Astrocyte (in vitro differentiated cells and primary cell): ENCODE measurements at regions not wholly inside any gene's neighbourhood (a gene's known extent, or its start where the extent isn't known, plus 50 kb on each side); places are given as distances from the start of the nearest gene placed in this dataset.

Experiments used
- DNase-seq: peaks from one replicate; pipeline ENCODE4 v3.0.0-alpha.2; 2010; ENCODE audit warnings: low read depth
- FAIRE-seq: peaks from 2 replicates; lab custom pipeline; 2011; peaks lifted over from hg19 to GRCh38; lab: Jason Lieb, UNC
- H2AFZ ChIP-seq: 2 replicates; pipeline ENCODE4 v1.6.0; 2012; ENCODE audit warnings: low read depth, low read length, inconsistent platforms
- H3K27ac ChIP-seq: 2 replicates; pipeline ENCODE4 v1.5.1; 2011; ENCODE audit warnings: low read depth, low read length, inconsistent platforms
- H3K27me3 ChIP-seq: 2 replicates; pipeline ENCODE4 v1.6.0; 2011; ENCODE audit warnings: low read length, inconsistent platforms; ENCODE audit not compliant: insufficient read depth
- H3K36me3 ChIP-seq: 2 replicates; pipeline ENCODE4 v1.5.1; 2011; ENCODE audit warnings: low read length, inconsistent platforms; ENCODE audit not compliant: insufficient read depth
- H3K4me1 ChIP-seq: 2 replicates; pipeline ENCODE4 v1.5.1; 2011; ENCODE audit warnings: low read length, inconsistent platforms; ENCODE audit not compliant: insufficient read depth
- H3K4me2 ChIP-seq: 2 replicates; pipeline ENCODE4 v1.6.0; 2012; ENCODE audit warnings: low read length, inconsistent platforms
- H3K4me3 ChIP-seq: 2 replicates; pipeline ENCODE4 v1.5.1; 2011; ENCODE audit warnings: low read depth, mild to moderate bottlenecking, low read length, inconsistent platforms; ENCODE audit not compliant: insufficient read depth
- H3K79me2 ChIP-seq: 2 replicates; pipeline ENCODE4 v1.6.0; 2012; ENCODE audit warnings: mild to moderate bottlenecking, low read length, inconsistent platforms; ENCODE audit not compliant: insufficient read depth
- H3K9ac ChIP-seq: 2 replicates; pipeline ENCODE4 v1.6.0; 2012; ENCODE audit warnings: mild to moderate bottlenecking, low read length, inconsistent platforms
- H3K9me3 ChIP-seq: 2 replicates; pipeline ENCODE4 v1.5.1; 2012; ENCODE audit warnings: low read depth, mild to moderate bottlenecking, low read length, inconsistent platforms; ENCODE audit not compliant: insufficient read depth
- H4K20me1 ChIP-seq: 2 replicates; pipeline ENCODE4 v1.6.0; 2012; ENCODE audit warnings: low read length, inconsistent platforms; ENCODE audit not compliant: insufficient read depth
- H3K27ac Mint-ChIP-seq: one replicate; pipeline ENCODE4 v1.8.0; 2021; ENCODE audit warnings: mild to moderate bottlenecking, mixed read lengths; ENCODE audit not compliant: unreplicated experiment
- H3K27me3 Mint-ChIP-seq: one replicate; pipeline ENCODE4 v1.8.0; 2021; ENCODE audit warnings: low read depth, mixed read lengths; ENCODE audit not compliant: unreplicated experiment
- H3K36me3 Mint-ChIP-seq: one replicate; pipeline ENCODE4 v1.8.0; 2021; ENCODE audit warnings: low read depth, mixed read lengths; ENCODE audit not compliant: unreplicated experiment
- H3K4me1 Mint-ChIP-seq: one replicate; pipeline ENCODE4 v1.8.0; 2021; ENCODE audit warnings: low read depth, mixed read lengths; ENCODE audit not compliant: unreplicated experiment
- H3K4me3 Mint-ChIP-seq: one replicate; pipeline ENCODE4 v1.8.0; 2021; ENCODE audit warnings: mild to moderate bottlenecking, moderate library complexity, mixed read lengths; ENCODE audit not compliant: unreplicated experiment
- H3K9me3 Mint-ChIP-seq: one replicate; pipeline ENCODE4 v1.8.0; 2021; ENCODE audit warnings: mild to moderate bottlenecking, mixed read lengths; ENCODE audit not compliant: unreplicated experiment
- CTCF ChIP-seq: IDR thresholded peaks from 2 replicates; pipeline ENCODE4 v1.5.1; 2011; ENCODE audit warnings: low read depth, mild to moderate bottlenecking, inconsistent platforms, low read length, moderate library complexity; ENCODE audit not compliant: insufficient read depth
- EZH2 ChIP-seq: IDR thresholded peaks from 2 replicates; pipeline ENCODE4 v1.6.1; 2012; ENCODE audit warnings: mild to moderate bottlenecking, low read length, inconsistent platforms; ENCODE audit not compliant: insufficient read depth

DNA sequence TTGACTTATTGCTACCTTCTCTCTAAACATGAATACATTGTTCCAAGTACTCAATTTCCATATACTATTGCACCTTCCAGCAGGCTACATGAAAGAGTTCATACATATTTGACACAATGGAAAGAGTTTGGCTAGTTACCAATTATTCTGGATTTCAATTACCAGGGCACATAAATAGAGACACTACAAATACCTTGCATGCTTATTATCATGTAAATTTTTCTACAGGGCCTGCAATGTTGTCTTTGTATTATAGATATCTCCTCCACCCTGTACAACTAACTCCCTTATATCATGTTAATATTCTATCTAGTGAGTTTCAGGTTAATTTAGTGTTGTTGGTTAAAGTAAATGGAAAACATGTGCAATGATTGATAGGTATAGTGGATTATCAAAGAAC is 540.7 kb upstream of the SLITRK5 start:
- peak overlapping the region; percentile 26 for H3K27ac Mint-ChIP-seq

DNA sequence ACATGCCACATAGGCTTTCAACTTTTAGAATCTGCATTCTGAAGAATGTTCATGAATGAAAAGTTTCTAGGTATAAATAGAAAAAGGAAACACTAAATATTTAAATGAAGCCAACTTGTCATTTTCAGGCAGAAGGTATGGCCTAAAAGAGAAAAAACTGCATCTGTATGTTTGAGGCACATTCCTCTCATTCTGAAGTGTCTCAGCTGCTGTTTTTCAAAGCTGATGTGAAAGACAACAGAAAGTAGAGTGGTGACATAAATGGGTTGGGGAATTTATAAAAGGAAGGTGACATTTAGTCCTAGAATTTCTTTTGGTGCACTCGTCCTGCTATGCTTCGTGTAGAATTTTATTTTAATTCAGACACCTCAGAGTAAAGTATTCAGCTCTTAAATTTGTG is 539.6 kb upstream of the SLITRK5 start:
- Mint-ChIP-seq H3K4me1 (peaks cover 16% of the 10 kb centered on the region), H3K27me3 (no peaks in the 10 kb centered on the region), H3K36me3 (no peaks in the 10 kb centered on the region), H3K27ac (no peak overlapping the region), H3K9me3 (no peaks in the 10 kb centered on the region), H3K4me3 (no peak overlapping the region)
- H3K27me3 ChIP-seq: no peaks in the 10 kb centered on the region
- no peak overlapping the region for H3K4me3 ChIP-seq
- no peak overlapping the region for H3K27ac ChIP-seq
- FAIRE-seq (no peak), DNase-seq (no peak)
- no peak overlapping the region for H2AFZ ChIP-seq
- peaks cover 5% of the 10 kb centered on the region for H3K4me1 ChIP-seq
- no peak overlapping the region for H3K9ac ChIP-seq
- no peaks in the 10 kb centered on the region for H4K20me1 ChIP-seq
- no peak overlapping the region for H3K4me2 ChIP-seq
- H3K9me3 ChIP-seq: no peaks in the 10 kb centered on the region
- no peak for TF ChIP-seq CTCF
- TF ChIP-seq EZH2: no peak
- no peaks in the 10 kb centered on the region for H3K36me3 ChIP-seq
- no peaks in the 10 kb centered on the region for H3K79me2 ChIP-seq

More for the DNA sequence above, 540.7 kb upstream of the SLITRK5 start:
- Mint-ChIP-seq H3K4me1 (peaks cover 16% of the 10 kb centered on the region), H3K27me3 (no peaks in the 10 kb centered on the region), H3K4me3 (no peak overlapping the region), H3K9me3 (no peaks in the 10 kb centered on the region), H3K36me3 (no peaks in the 10 kb centered on the region)
- Histone ChIP-seq H4K20me1 (no peaks in the 10 kb centered on the region), H2AFZ (no peak overlapping the region), H3K4me1 (peaks cover 5% of the 10 kb centered on the region), H3K9me3 (no peaks in the 10 kb centered on the region), H3K4me2 (no peak overlapping the region), H3K27me3 (no peaks in the 10 kb centered on the region), H3K79me2 (no peaks in the 10 kb centered on the region), H3K36me3 (no peaks in the 10 kb centered on the region), H3K27ac (no peak overlapping the region), H3K9ac (no peak overlapping the region), H3K4me3 (no peak overlapping the region)
- DNase-seq (no peak), FAIRE-seq (no peak)
- no peak for TF ChIP-seq EZH2
- TF ChIP-seq CTCF: no peak

DNA sequence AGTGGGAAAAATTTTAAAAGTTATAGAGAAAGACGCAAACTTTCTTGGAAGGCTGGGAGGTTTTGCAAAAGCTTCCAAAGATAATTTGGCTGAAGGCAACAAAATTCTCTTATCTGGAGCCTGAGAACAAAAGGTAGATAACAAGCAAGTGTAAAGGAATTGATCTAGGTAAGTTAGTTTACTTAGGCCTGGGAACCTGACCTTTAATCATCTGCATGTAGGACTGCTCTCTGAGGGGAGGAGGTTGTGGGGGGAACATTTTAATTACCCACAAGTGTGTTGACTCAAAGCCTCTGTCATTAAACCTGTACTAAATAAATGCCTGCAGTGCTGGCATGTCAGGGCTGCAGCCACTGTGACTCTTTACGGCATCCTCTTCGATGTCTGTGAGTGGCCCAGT is 532.3 kb upstream of the SLITRK5 start:
- H3K4me1 ChIP-seq: no peaks in the 10 kb centered on the region
- no peaks in the 10 kb centered on the region for H3K79me2 ChIP-seq
- FAIRE-seq: no peak
- no peaks in the 10 kb centered on the region for H4K20me1 ChIP-seq
- H3K27me3 ChIP-seq: no peaks in the 10 kb centered on the region
- H3K9me3 Mint-ChIP-seq: no peaks in the 10 kb centered on the region
- H3K4me3 ChIP-seq: no peak overlapping the region
- H3K27ac ChIP-seq: no peak overlapping the region
- no peak for DNase-seq
- no peak for TF ChIP-seq EZH2
- TF ChIP-seq CTCF: no peak
- no peak overlapping the region for H3K4me2 ChIP-seq
- H3K27me3 Mint-ChIP-seq: no peaks in the 10 kb centered on the region
- H3K4me1 Mint-ChIP-seq: no peaks in the 10 kb centered on the region
- H3K27ac Mint-ChIP-seq: no peak overlapping the region
- no peak overlapping the region for H2AFZ ChIP-seq
- H3K36me3 Mint-ChIP-seq: no peaks in the 10 kb centered on the region
- H3K4me3 Mint-ChIP-seq: no peak overlapping the region
- no peaks in the 10 kb centered on the region for H3K36me3 ChIP-seq
- H3K9ac ChIP-seq: no peak overlapping the region
- H3K9me3 ChIP-seq: no peaks in the 10 kb centered on the region
